UCSD-AML1 (cell line): ENCODE measurements at regions not wholly inside any gene's neighbourhood (a gene's known extent, or its start where the extent isn't known, plus 50 kb on each side); places are given as distances from the start of the nearest gene placed in this dataset.

Experiments
- DNase-seq: peaks from one replicate; lab custom pipeline; 2025; ENCODE audit not compliant: unreplicated experiment; lab: John Stamatoyannopoulos, UW

GRCh38 chr7:22658031-22658430, 69.0 kb upstream of the IL6 start:
- no peak for DNase-seq

- no peak for DNase-seq
Measured at GRCh38 chr7:22657479-22657878, 69.5 kb upstream of the IL6 start.

- no peak for DNase-seq
Measured at GRCh38 chr7:22655781-22656180, 71.2 kb upstream of the IL6 start.

- DNase-seq: no peak
Measured at GRCh38 chr7:22654831-22655230, 72.2 kb upstream of the IL6 start.

GRCh38 chr7:22653951-22654350, 73.0 kb upstream of the IL6 start:
- DNase-seq: no peak

GRCh38 chr7:22651534-22652243, 75.3 kb upstream of the IL6 start:
- no peak for DNase-seq

- no peak for DNase-seq
Measured at GRCh38 chr7:22651036-22651435, 76.0 kb upstream of the IL6 start.

- no peak for DNase-seq
Measured at GRCh38 chr7:22649686-22650085, 77.3 kb upstream of the IL6 start.

GRCh38 chr7:22647451-22648257, 79.3 kb upstream of the IL6 start:
- no peak for DNase-seq

GRCh38 chr7:22645418-22646181, 81.4 kb upstream of the IL6 start:
- DNase-seq: no peak

GRCh38 chr7:22642454-22642853, 84.5 kb upstream of the IL6 start:
- no peak for DNase-seq

- no peak for DNase-seq
Measured at GRCh38 chr7:22640269-22640668, 86.7 kb upstream of the IL6 start.

GRCh38 chr7:22639396-22639795, 87.6 kb upstream of the IL6 start:
- no peak for DNase-seq

GRCh38 chr7:22635349-22635748, 91.7 kb upstream of the IL6 start:
- DNase-seq: no peak

GRCh38 chr7:22633954-22634474, 93.0 kb upstream of the IL6 start:
- no peak for DNase-seq

GRCh38 chr7:22633286-22633953, 93.6 kb upstream of the IL6 start:
- DNase-seq: no peak

GRCh38 chr7:22632674-22633073, 94.3 kb upstream of the IL6 start:
- no peak for DNase-seq

- no peak for DNase-seq
Measured at GRCh38 chr7:22631730-22632129, 95.3 kb upstream of the IL6 start.

- DNase-seq: no peak
Measured at GRCh38 chr7:22630069-22630468, 96.9 kb upstream of the IL6 start.

- no peak for DNase-seq
Measured at GRCh38 chr7:22629056-22629455, 97.9 kb upstream of the IL6 start.

- no peak for DNase-seq
Measured at GRCh38 chr7:22628112-22628511, 98.9 kb upstream of the IL6 start.
